GM18858 (cell line): ENCODE measurements at regions not wholly inside any gene's neighbourhood (a gene's known extent, or its start where the extent isn't known, plus 50 kb on each side); places are given as distances from the start of the nearest gene placed in this dataset.

Experiments used
- ATAC-seq: cut with Tn5 transposase; IDR thresholded peaks from one replicate; pipeline ENCODE4 v1.9.1; 2021; ENCODE audit not compliant: unreplicated experiment

- no peak for ATAC-seq
Measured at GRCh38 chr5:74266132-74266531, 374.4 kb downstream of the ENC1 start.

GRCh38 chr5:74262544-74263207 lies 377.9 kb downstream of the ENC1 start:
- ATAC-seq = no peak

GRCh38 chr5:74261866-74262265 lies 378.7 kb downstream of the ENC1 start:
- ATAC-seq = no peak

- no peak for ATAC-seq
Measured at GRCh38 chr5:74261421-74261820, 379.1 kb downstream of the ENC1 start.

GRCh38 chr5:74259572-74259971 lies 381.0 kb downstream of the ENC1 start:
- no peak for ATAC-seq

GRCh38 chr5:74258314-74258665 lies 382.2 kb downstream of the ENC1 start:
- ATAC-seq = no peak

GRCh38 chr5:74257645-74258313 lies 382.7 kb downstream of the ENC1 start:
- ATAC-seq = no peak

- no peak for ATAC-seq
Measured at GRCh38 chr5:74257060-74257527, 383.4 kb downstream of the ENC1 start.

GRCh38 chr5:74255692-74256392 lies 384.7 kb downstream of the ENC1 start:
- no peak for ATAC-seq

- ATAC-seq = no peak
Measured at GRCh38 chr5:74254257-74254656, 386.3 kb downstream of the ENC1 start.

- ATAC-seq = no peak
Measured at GRCh38 chr5:74252044-74252443, 388.5 kb downstream of the ENC1 start.

- ATAC-seq = no peak
Measured at GRCh38 chr5:74251141-74252035, 389.1 kb downstream of the ENC1 start.

GRCh38 chr5:74250304-74251102 lies 390.0 kb downstream of the ENC1 start:
- no peak for ATAC-seq

GRCh38 chr5:74248576-74248975 lies 392.0 kb downstream of the ENC1 start:
- ATAC-seq = no peak

- ATAC-seq = no peak
Measured at GRCh38 chr5:74244406-74244805, 396.1 kb downstream of the ENC1 start.

- ATAC-seq = no peak
Measured at GRCh38 chr5:74243634-74244033, 396.9 kb downstream of the ENC1 start.

GRCh38 chr5:74242516-74242915 lies 398.0 kb downstream of the ENC1 start:
- ATAC-seq = no peak

- no peak for ATAC-seq
Measured at GRCh38 chr5:74241751-74242140, 398.8 kb downstream of the ENC1 start.

GRCh38 chr5:74240783-74241750 lies 399.5 kb downstream of the ENC1 start:
- ATAC-seq = no peak
